Testis (tissue), 2 donors: ENCODE measurements at regions not wholly inside any gene's neighbourhood (a gene's known extent, or its start where the extent isn't known, plus 50 kb on each side); places are given as distances from the start of the nearest gene placed in this dataset.

ENCODE experiments used
- DNase-seq: peaks from one replicate; pipeline ENCODE4 v3.0.0-alpha.2; 2019
- H3K27ac ChIP-seq, 2 donors: fragments of 200-600 bp; sonication (generic); one replicate each; pipeline ENCODE4 v1.5.1; 2019
- H3K27me3 ChIP-seq: fragments of 200-600 bp; sonication (generic); one replicate; pipeline ENCODE4 v1.5.1; 2019
- H3K36me3 ChIP-seq: fragments of 200-600 bp; sonication (generic); one replicate; pipeline ENCODE4 v1.5.1; 2017; ENCODE audit warnings: low read depth; ENCODE audit errors: missing control alignments
- H3K4me1 ChIP-seq: fragments of 200-600 bp; sonication (generic); one replicate; pipeline ENCODE4 v1.5.1; 2019
- H3K4me3 ChIP-seq, 2 donors: fragments of 200-600 bp; sonication (generic); one replicate each; pipeline ENCODE4 v1.5.1; 2017 to 2019
- H3K9me3 ChIP-seq: fragments of 200-600 bp; sonication (generic); one replicate; pipeline ENCODE4 v1.5.1; 2017
- CTCF ChIP-seq, 3 experiments: fragments of 450-650 bp in 2 of 3; fragments of 200-600 bp in 1 of 3; sonication (generic) in 1 of 3; IDR thresholded peaks; one replicate each; pipeline ENCODE4 v1.5.1; 2016 to 2019; ENCODE audit warnings: antibody characterized with exemption in 3 of 3, mild to moderate bottlenecking in 2 of 3, moderate library complexity in 1 of 3
- POLR2A ChIP-seq: fragments of 450-650 bp; IDR thresholded peaks from one replicate; pipeline ENCODE4 v1.6.1; 2017; ENCODE audit warnings: antibody characterized with exemption, mild to moderate bottlenecking, moderate library complexity
- WGBS, 2 donors: methylation state at CpG; one replicate each; pipeline ENCODE4 v1.1.5; 2018; 5-methylcytosine and 5-hydroxymethylcytosine counted together
- intact Hi-C: fragments of 100-400 bp; cut with DNase I; formaldehyde crosslinking; loops from one replicate; pipeline ENCODE4 v1.15.1; 2023; ENCODE audit warnings: low total_unique reads

DNA sequence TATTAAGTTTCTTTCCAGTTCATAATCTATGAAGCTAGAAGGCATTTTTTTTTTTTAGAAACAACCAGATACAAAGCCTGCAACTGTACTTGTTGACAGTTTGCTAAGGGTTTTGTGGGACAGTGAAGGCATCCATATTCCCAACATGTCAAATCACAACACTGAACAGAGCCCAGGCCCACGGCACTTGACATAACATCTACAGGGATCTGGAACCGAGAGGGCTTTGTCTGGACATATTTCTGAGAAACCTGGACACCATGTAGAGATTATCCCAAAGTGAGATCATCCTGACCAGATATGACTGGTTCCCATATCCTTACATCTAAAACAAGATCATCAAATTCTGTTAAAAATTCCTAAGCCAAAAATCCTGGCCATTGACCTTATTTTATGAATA lies 336.3 kb downstream of the ACTL7B start:
- DNase-seq, result no peak
- Histone ChIP-seq H3K4me3 (no peak overlapping the region), H3K27me3 (no peaks in the 10 kb centered on the region), H3K4me1 (no peaks in the 10 kb centered on the region), H3K9me3 (no peaks in the 10 kb centered on the region), H3K36me3 (no peaks in the 10 kb centered on the region), H3K27ac (no peak overlapping the region)
- 89 to 97% methylated on average over 2 of the region's 2 CpGs for WGBS, 2 donors
- intact Hi-C loops, result no loop called here
- TF ChIP-seq CTCF (IDR thresholded peaks at IDR 0.05) (no peak), POLR2A (no peak)

DNA sequence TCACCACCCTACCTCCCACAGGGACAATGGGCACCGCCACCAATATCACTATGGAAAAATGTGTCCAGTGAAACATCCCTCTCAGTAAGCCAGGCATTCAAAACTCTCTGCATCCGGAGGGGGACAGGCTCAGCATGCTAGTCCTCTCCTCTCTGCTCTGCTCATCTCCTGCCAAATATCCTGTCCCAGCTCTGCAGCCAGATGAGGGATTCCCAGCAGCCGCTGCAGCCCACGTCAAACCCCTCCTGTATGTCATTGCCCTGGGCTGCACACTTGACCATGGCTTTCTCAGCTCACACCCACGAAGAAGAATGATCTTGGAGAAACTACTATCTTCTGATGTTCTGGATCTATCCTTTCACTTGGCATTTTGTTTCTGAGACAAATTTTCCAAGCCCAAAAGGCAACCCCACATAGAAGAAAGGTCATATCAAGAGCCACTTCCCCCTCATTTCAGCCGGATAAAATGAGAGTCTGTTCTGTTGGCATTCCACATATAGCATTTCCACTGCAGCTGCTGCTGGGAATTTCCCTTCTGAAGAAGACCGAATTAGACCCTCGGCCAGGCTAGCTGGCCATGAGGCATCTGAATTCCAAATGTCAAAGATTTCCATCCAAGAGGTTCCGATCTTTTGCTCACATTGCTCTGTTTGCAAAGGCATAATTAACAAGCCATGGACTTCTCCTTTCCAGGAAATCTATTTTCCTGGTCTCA lies 338.0 kb downstream of the ACTL7B start:
- no peak overlapping the region for H3K27ac ChIP-seq
- H3K9me3 ChIP-seq, result no peaks in the 10 kb centered on the region
- intact Hi-C loops, result no loop called here
- H3K27me3 ChIP-seq, result no peaks in the 10 kb centered on the region
- DNase-seq, result no peak
- no peaks in the 10 kb centered on the region for H3K4me1 ChIP-seq
- H3K36me3 ChIP-seq, result no peaks in the 10 kb centered on the region
- WGBS, 2 donors, result 51% methylated on average over 9 of the region's 9 CpGs
- no peak overlapping the region for H3K4me3 ChIP-seq
- TF ChIP-seq CTCF (IDR thresholded peaks at IDR 0.05) (no peak), POLR2A (no peak)

- H3K36me3 ChIP-seq, result no peaks in the 10 kb centered on the region
- H3K4me3 ChIP-seq, result no peak overlapping the region
- WGBS, 2 donors, result 85 to 87% methylated on average over 4 of the region's 4 CpGs
- TF ChIP-seq CTCF (IDR thresholded peaks at IDR 0.05), result no peak
- no peak for TF ChIP-seq POLR2A
- no peaks in the 10 kb centered on the region for H3K9me3 ChIP-seq
- DNase-seq, result no peak
- intact Hi-C loops, result no loop called here
- H3K27me3 ChIP-seq, result no peaks in the 10 kb centered on the region
- H3K4me1 ChIP-seq, result no peaks in the 10 kb centered on the region
- no peak overlapping the region for H3K27ac ChIP-seq
These were observed 339.4 kb downstream of the ACTL7B start for GRCh38 chr9:108516391-108516790.

GRCh38 chr9:108515856-108516255 lies 339.9 kb downstream of the ACTL7B start:
- Histone ChIP-seq H3K27ac (no peak overlapping the region), H3K9me3 (no peaks in the 10 kb centered on the region), H3K36me3 (no peaks in the 10 kb centered on the region), H3K4me1 (no peaks in the 10 kb centered on the region), H3K4me3 (no peak overlapping the region), H3K27me3 (no peaks in the 10 kb centered on the region)
- no peak for DNase-seq
- intact Hi-C loops, result no loop called here
- WGBS, 2 donors, result 88 to 100% methylated on average over 2 of the region's 2 CpGs
- TF ChIP-seq POLR2A, result no peak
- no peak for TF ChIP-seq CTCF (IDR thresholded peaks at IDR 0.05)

GRCh38 chr9:108512426-108513173 lies 343.2 kb downstream of the ACTL7B start:
- Histone ChIP-seq H3K27ac (no peak overlapping the region), H3K9me3 (no peaks in the 10 kb centered on the region), H3K27me3 (no peaks in the 10 kb centered on the region), H3K4me1 (no peaks in the 10 kb centered on the region), H3K36me3 (no peaks in the 10 kb centered on the region), H3K4me3 (no peak overlapping the region)
- WGBS, 2 donors, result 87 to 89% methylated on average over 5 of the region's 5 CpGs
- TF ChIP-seq POLR2A (no peak), CTCF (IDR thresholded peaks at IDR 0.05) (no peak)
- intact Hi-C loops, result no loop called here
- DNase-seq, result no peak
